CD4-positive, alpha-beta memory T cell (primary cell): ENCODE measurements at regions not wholly inside any gene's neighbourhood (a gene's known extent, or its start where the extent isn't known, plus 50 kb on each side); places are given as distances from the start of the nearest gene placed in this dataset.

Experiments used
- CTCF ChIA-PET: fragments of 350-600 bp; sonication (Branson Sonifier 250); formaldehyde crosslinking; loops from one replicate; lab custom pipeline; 2021; ENCODE audit warnings: inconsistent platforms; ENCODE audit not compliant: partially characterized antibody; lab: Charles Lee
- POLR2A ChIA-PET: fragments of 350-600 bp; sonication (Branson Sonifier 250); formaldehyde crosslinking; loops from one replicate; lab custom pipeline; 2021; ENCODE audit not compliant: partially characterized antibody; lab: Charles Lee
- DNase-seq, 5 donors: peaks; one replicate each; pipeline versions ENCODE4 v3.0.0 to v3.0.0-alpha.2; 2020 to 2022; ENCODE audit warnings: mixed read lengths in 1 of 5
- H3K27ac ChIP-seq: one replicate; pipeline ENCODE4 v1.7.0; 2013; ENCODE audit warnings: low read depth, low read length
- H3K27me3 ChIP-seq: 2 replicates; pipeline ENCODE4 v1.7.0; 2013; ENCODE audit warnings: mild to moderate bottlenecking, low read length, moderate library complexity; ENCODE audit not compliant: insufficient read depth
- H3K36me3 ChIP-seq: 2 replicates; pipeline ENCODE4 v1.7.0; 2013; ENCODE audit warnings: mild to moderate bottlenecking, low read length, moderate library complexity; ENCODE audit not compliant: insufficient read depth
- H3K4me1 ChIP-seq: 2 replicates; pipeline ENCODE4 v1.7.0; 2013; ENCODE audit warnings: mild to moderate bottlenecking, low read length, moderate library complexity; ENCODE audit not compliant: insufficient read depth
- H3K4me3 ChIP-seq, 2 donors: one replicate each; pipeline ENCODE4 v1.7.0; 2013; ENCODE audit warnings: low read length in 2 of 2, mild to moderate bottlenecking in 1 of 2
- H3K9me3 ChIP-seq, 2 donors: one replicate each; pipeline ENCODE4 v1.7.0; 2013; ENCODE audit warnings: low read length in 2 of 2, control low read depth in 1 of 2; ENCODE audit not compliant: control insufficient read depth in 1 of 2
- H3K27ac Mint-ChIP-seq, 7 donors: one replicate each; pipeline ENCODE4 v1.8.0; 2020 to 2021; ENCODE audit warnings: mixed read lengths in 7 of 7, mild to moderate bottlenecking in 6 of 7, inconsistent platforms in 3 of 7, moderate library complexity in 3 of 7
- H3K27me3 Mint-ChIP-seq, 2 donors: one replicate each; pipeline ENCODE4 v1.8.0; 2020 to 2021; ENCODE audit warnings: mixed read lengths in 2 of 2
- H3K36me3 Mint-ChIP-seq, 2 donors: one replicate each; pipeline ENCODE4 v1.8.0; 2020 to 2021; ENCODE audit warnings: mixed read lengths in 2 of 2, inconsistent platforms in 1 of 2, mild to moderate bottlenecking in 1 of 2
- H3K4me1 Mint-ChIP-seq, 4 donors: one replicate each; pipeline ENCODE4 v1.8.0; 2020 to 2021; ENCODE audit warnings: mixed read lengths in 4 of 4, mild to moderate bottlenecking in 1 of 4
- H3K4me3 Mint-ChIP-seq, 8 donors: one replicate each; pipeline ENCODE4 v1.8.0; 2020 to 2021; ENCODE audit warnings: mixed read lengths in 8 of 8, mild to moderate bottlenecking in 7 of 8, moderate library complexity in 6 of 8, inconsistent platforms in 3 of 8
- H3K9me3 Mint-ChIP-seq, 8 donors: one replicate each; pipeline ENCODE4 v1.8.0; 2020 to 2021; ENCODE audit warnings: mixed read lengths in 8 of 8, mild to moderate bottlenecking in 5 of 8, inconsistent platforms in 3 of 8, moderate library complexity in 1 of 8
- intact Hi-C: fragments of 100-400 bp; cut with micrococcal nuclease; formaldehyde crosslinking; loops from one replicate; pipeline ENCODE4 v1.15.1; 2023

DNA sequence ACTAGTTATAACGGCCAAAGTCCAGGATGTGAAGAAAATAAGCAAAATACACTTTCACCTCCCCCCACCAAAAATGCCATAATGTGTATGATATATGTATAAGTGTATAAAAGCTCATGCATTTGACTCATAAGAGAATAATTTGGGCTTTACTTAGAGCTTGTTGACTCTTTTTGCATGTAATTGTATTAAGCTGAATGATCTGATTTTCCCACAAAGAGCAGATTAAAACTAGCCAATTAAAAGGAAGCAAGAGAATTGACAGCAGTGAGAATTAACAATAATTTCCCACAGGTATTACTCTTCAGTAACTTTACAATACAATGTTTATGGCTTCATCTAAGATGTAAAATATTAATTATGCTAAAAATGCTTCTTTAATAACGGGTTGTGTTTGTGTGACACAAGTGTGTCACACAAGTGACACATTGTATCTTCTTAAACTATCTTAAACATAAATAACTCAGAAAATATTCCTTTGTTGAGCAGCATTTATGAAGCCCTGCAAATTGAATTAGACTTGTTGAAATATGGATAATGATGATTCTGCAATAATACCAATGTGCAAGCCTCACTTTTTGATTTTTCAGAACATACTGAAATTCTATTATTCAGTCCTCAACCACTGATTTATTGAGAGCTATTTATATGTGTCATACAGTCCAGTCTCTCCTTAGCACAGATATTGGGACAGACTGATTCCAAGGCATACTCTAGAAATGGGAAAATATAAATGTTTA lies 134.5 kb downstream of the SLIT2 start:
- no peaks in the 10 kb centered on the region for H3K36me3 ChIP-seq
- H3K36me3 Mint-ChIP-seq, result no peaks in the 10 kb centered on the region
- DNase-seq, result no peak
- no peaks in the 10 kb centered on the region for H3K9me3 Mint-ChIP-seq
- no peak overlapping the region for H3K4me3 ChIP-seq
- H3K4me1 Mint-ChIP-seq, result no peaks in the 10 kb centered on the region
- no peak overlapping the region for H3K27ac Mint-ChIP-seq
- no peaks in the 10 kb centered on the region for H3K9me3 ChIP-seq
- intact Hi-C loops, result no loop called here
- H3K27me3 ChIP-seq, result no peaks in the 10 kb centered on the region
- ChIA-PET CTCF (interaction anchor here (1.9 kb wide), 1 partner anchor 9 kb away, joined by 6 read pairs; no protein-coding TSS in a partner anchor), POLR2A (no interaction called here)
- H3K4me3 Mint-ChIP-seq, result no peak overlapping the region
- H3K4me1 ChIP-seq, result no peaks in the 10 kb centered on the region
- peaks cover 0 to 2% of the 10 kb centered on the region in 2 donors for H3K27me3 Mint-ChIP-seq
- no peak overlapping the region for H3K27ac ChIP-seq

GRCh38 chr4:20386906-20387305 lies 135.2 kb downstream of the SLIT2 start:
- intact Hi-C loops, result no loop called here
- no peaks in the 10 kb centered on the region for H3K36me3 ChIP-seq
- CTCF ChIA-PET, result interaction anchor here (1.9 kb wide), 1 partner anchor 9 kb away, joined by 6 read pairs; no protein-coding TSS in a partner anchor

GRCh38 chr4:20391198-20391597 lies 139.5 kb downstream of the SLIT2 start:
- ChIA-PET POLR2A (no interaction called here), CTCF (no interaction called here)
- DNase-seq, result no peak
- Mint-ChIP-seq H3K9me3 (no peaks in the 10 kb centered on the region), H3K27me3 (peaks cover 0 to 2% of the 10 kb centered on the region in 2 donors), H3K36me3 (no peaks in the 10 kb centered on the region), H3K27ac (no peak overlapping the region), H3K4me1 (no peaks in the 10 kb centered on the region), H3K4me3 (no peak overlapping the region)
- no peaks in the 10 kb centered on the region for H3K9me3 ChIP-seq
- no peak overlapping the region for H3K27ac ChIP-seq
- no peaks in the 10 kb centered on the region for H3K36me3 ChIP-seq
- no peak overlapping the region for H3K4me3 ChIP-seq
- intact Hi-C loops, result no loop called here
- H3K4me1 ChIP-seq, result no peaks in the 10 kb centered on the region
- H3K27me3 ChIP-seq, result no peaks in the 10 kb centered on the region

More at GRCh38 chr4:20386906-20387305, 135.2 kb downstream of the SLIT2 start:
- Mint-ChIP-seq H3K4me1 (no peaks in the 10 kb centered on the region), H3K9me3 (no peaks in the 10 kb centered on the region), H3K36me3 (no peaks in the 10 kb centered on the region), H3K4me3 (no peak overlapping the region), H3K27ac (no peak overlapping the region), H3K27me3 (peaks cover 0 to 2% of the 10 kb centered on the region in 2 donors)
- Histone ChIP-seq H3K9me3 (no peaks in the 10 kb centered on the region), H3K27ac (no peak overlapping the region), H3K4me1 (no peaks in the 10 kb centered on the region), H3K4me3 (no peak overlapping the region), H3K27me3 (no peaks in the 10 kb centered on the region)
- DNase-seq, result no peak
- POLR2A ChIA-PET, result no interaction called here

- Histone ChIP-seq H3K36me3 (no peaks in the 10 kb centered on the region), H3K27ac (no peak overlapping the region), H3K4me3 (no peak overlapping the region), H3K9me3 (no peaks in the 10 kb centered on the region), H3K4me1 (no peaks in the 10 kb centered on the region), H3K27me3 (no peaks in the 10 kb centered on the region)
- DNase-seq, result no peak
- Mint-ChIP-seq H3K27me3 (peaks cover 0 to 2% of the 10 kb centered on the region in 2 donors), H3K4me1 (no peaks in the 10 kb centered on the region), H3K4me3 (no peak overlapping the region), H3K27ac (no peak overlapping the region), H3K36me3 (no peaks in the 10 kb centered on the region), H3K9me3 (no peaks in the 10 kb centered on the region)
- CTCF ChIA-PET, result no interaction called here
- intact Hi-C loops, result no loop called here
- POLR2A ChIA-PET, result no interaction called here
These were observed 140.2 kb downstream of the SLIT2 start for GRCh38 chr4:20391912-20392311.

DNA sequence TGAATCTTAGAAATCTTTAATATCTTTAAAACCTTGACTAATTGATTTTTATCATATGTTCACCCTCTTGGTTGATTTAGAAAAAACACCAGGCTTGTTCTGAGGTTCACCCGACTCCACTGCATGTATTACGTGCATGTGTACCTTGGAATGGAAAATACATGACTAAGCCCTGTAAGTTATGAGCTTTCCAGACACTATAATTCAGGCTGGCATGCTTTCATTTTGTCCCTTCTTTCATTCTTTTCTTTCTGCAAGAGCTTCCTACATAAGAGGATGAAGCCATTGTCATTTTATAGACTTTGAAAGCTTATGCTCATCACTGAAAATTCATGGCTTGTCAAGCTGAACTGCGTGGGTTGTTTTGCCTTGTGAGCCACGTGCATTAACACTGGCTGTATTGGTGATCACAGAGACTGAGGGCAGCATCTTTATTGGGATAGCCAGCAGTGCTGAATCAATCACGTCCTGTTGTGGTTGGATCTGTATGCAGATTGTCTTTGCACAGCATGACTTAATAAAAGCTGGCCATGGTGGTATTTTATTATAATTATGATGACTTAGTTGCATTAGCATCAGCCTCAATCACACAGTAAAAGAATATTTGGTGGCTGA lies 141.9 kb downstream of the SLIT2 start:
- Mint-ChIP-seq H3K27ac (no peak overlapping the region), H3K4me1 (no peaks in the 10 kb centered on the region), H3K36me3 (no peaks in the 10 kb centered on the region), H3K27me3 (peaks cover 0 to 2% of the 10 kb centered on the region in 2 donors), H3K9me3 (no peaks in the 10 kb centered on the region), H3K4me3 (no peak overlapping the region)
- intact Hi-C loops, result no loop called here
- H3K4me3 ChIP-seq, result no peak overlapping the region
- DNase-seq, result no peak
- CTCF ChIA-PET, result no interaction called here
- no peak overlapping the region for H3K27ac ChIP-seq
- H3K9me3 ChIP-seq, result no peaks in the 10 kb centered on the region
- POLR2A ChIA-PET, result no interaction called here
- no peaks in the 10 kb centered on the region for H3K27me3 ChIP-seq
- no peaks in the 10 kb centered on the region for H3K4me1 ChIP-seq
- no peaks in the 10 kb centered on the region for H3K36me3 ChIP-seq

GRCh38 chr4:20394512-20394911 lies 142.8 kb downstream of the SLIT2 start:
- Histone ChIP-seq H3K9me3 (no peaks in the 10 kb centered on the region), H3K4me1 (no peaks in the 10 kb centered on the region), H3K27me3 (no peaks in the 10 kb centered on the region), H3K27ac (no peak overlapping the region), H3K4me3 (no peak overlapping the region), H3K36me3 (no peaks in the 10 kb centered on the region)
- POLR2A ChIA-PET, result no interaction called here
- H3K36me3 Mint-ChIP-seq, result no peaks in the 10 kb centered on the region
- intact Hi-C loops, result no loop called here
- peaks cover 0 to 2% of the 10 kb centered on the region in 2 donors for H3K27me3 Mint-ChIP-seq
- no peak for DNase-seq
- H3K4me1 Mint-ChIP-seq, result no peaks in the 10 kb centered on the region
- H3K9me3 Mint-ChIP-seq, result no peaks in the 10 kb centered on the region
- no peak overlapping the region for H3K4me3 Mint-ChIP-seq
- CTCF ChIA-PET, result interaction anchor here (1.6 kb wide), 1 partner anchor 21 kb away, joined by 5 read pairs; no protein-coding TSS in a partner anchor
- H3K27ac Mint-ChIP-seq, result no peak overlapping the region

GRCh38 chr4:20395160-20395773 lies 143.6 kb downstream of the SLIT2 start:
- H3K27me3 ChIP-seq, result no peaks in the 10 kb centered on the region
- no peak overlapping the region for H3K27ac ChIP-seq
- POLR2A ChIA-PET, result no interaction called here
- H3K9me3 ChIP-seq, result no peaks in the 10 kb centered on the region
- no peak overlapping the region for H3K4me3 Mint-ChIP-seq
- H3K4me1 ChIP-seq, result no peaks in the 10 kb centered on the region
- H3K27me3 Mint-ChIP-seq, result peaks cover 0 to 2% of the 10 kb centered on the region in 2 donors
- H3K27ac Mint-ChIP-seq, result peak overlapping the region in 1 of 7 donors; percentile 4
- CTCF ChIA-PET, result interaction anchor here (0.8 to 1.6 kb wide), 9 partner anchors 9 to 293 kb away, joined by 3 to 6 read pairs (median 3); no protein-coding TSS in a partner anchor
- H3K36me3 Mint-ChIP-seq, result no peaks in the 10 kb centered on the region
- no peaks in the 10 kb centered on the region for H3K9me3 Mint-ChIP-seq
- intact Hi-C loops, result loop anchor here (1.0 kb wide), 1 partner anchor 290 kb away; no protein-coding TSS in a partner anchor
- H3K4me3 ChIP-seq, result no peak overlapping the region
- no peaks in the 10 kb centered on the region for H3K36me3 ChIP-seq
- no peaks in the 10 kb centered on the region for H3K4me1 Mint-ChIP-seq
- DNase-seq, result no peak
